HT1080 (cell line): ENCODE measurements at regions not wholly inside any gene's neighbourhood (a gene's known extent, or its start where the extent isn't known, plus 50 kb on each side); places are given as distances from the start of the nearest gene placed in this dataset.
"Not testable (repeated sequence)": the region's sequence is repeated elsewhere in the genome, so short reads cannot be mapped to it uniquely, and the experiment has no call there.

Experiments used
- DNase-seq: peaks from one replicate; pipeline ENCODE4 v3.0.0-alpha.2; 2015; ENCODE audit warnings: low read depth

DNA sequence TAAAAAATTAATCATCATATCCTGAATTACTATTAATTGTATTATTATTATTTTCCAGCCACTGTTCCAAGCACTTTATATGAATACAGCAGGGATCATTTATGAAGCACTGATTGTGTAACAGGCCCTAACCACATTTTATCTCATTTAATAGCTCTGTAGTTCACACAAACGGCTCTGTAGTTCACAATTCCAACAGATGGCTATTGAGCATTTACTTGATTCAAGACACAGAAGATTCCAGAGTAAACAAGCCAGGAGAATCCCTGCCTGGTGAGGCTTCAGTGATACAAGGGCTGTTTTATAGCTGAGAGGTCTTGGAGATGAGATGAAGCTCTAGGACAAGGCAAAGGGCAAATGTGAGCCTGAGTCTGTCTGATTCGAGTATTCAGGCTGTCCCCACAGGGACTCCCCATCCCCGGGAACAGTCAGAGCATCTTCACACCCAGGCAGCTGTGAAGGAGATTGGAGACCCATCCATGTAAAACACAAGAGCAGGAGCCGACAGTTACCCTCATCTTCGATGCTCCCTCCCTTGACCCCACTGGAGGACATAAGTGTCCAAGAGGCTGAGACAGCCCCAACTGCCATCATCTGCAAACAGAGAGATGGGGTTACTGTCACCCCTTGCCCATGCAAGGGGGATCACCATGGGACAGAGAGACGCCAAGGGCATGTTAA is 222.5 kb downstream of the MN1 start:
- no peak for DNase-seq

GRCh38 chr22:27580311-27580897 is 221.2 kb downstream of the MN1 start:
- peak; percentile 34 for DNase-seq

DNA sequence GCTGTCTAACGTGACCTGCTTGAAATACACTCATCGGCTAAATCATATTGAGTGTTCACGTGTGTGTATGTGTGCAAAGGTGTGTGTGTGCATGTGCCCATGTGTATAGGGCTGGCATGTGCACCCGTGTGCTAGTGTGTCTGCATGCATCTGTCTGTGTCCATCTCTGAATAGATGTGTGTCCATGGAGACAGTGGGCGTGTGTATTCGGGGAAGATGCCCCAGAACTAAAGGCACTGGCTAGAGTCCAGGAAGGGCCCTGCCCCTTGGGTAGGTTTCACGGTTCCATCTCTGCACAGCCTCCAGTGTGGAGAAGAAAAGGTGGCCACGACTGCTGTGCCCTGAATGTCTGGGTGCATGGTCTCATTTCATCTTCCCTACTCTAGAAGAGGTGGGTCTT is 220.3 kb downstream of the MN1 start:
- DNase-seq, result no peak

DNA sequence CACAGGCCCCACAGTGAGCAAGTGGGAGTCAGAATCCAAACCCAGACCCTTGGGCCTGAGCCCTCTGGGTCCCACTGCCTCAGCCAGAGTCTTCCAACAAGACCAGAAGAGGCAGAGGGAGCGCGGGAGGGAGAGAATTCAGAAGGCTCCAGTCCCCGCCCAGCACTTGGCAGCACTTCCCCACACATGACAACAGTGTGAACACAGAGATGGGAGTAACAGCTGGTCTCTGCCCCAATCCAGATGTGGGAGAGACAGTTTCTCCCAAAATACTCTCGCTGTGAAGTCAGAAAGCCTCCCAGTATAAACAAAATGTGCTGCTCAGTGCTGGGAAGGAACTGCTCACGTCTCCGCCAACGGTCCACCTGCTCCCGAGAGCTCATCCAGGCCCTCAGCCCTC is 219.9 kb downstream of the MN1 start:
- DNase-seq, result no peak

DNA sequence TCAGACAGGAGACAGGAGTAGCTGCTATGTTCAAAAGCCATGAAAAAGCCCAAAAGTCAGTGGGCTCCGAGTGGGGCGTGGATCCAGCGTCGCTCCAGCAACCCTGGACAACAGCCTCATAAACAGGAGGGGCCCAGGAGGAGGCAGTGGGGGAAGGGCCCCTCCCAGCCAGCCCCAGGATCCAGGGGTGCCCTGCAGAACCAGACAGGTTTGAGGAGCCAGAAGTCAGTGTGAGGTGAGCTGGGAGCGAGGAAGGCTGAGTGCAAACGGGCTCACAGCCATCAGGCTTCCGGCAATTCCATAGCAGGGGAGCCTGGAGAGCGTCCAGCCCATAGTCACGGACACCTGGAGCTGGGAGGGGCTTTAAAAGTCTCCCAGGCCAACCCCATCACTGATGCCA is 217.7 kb downstream of the MN1 start:
- no peak for DNase-seq

DNA sequence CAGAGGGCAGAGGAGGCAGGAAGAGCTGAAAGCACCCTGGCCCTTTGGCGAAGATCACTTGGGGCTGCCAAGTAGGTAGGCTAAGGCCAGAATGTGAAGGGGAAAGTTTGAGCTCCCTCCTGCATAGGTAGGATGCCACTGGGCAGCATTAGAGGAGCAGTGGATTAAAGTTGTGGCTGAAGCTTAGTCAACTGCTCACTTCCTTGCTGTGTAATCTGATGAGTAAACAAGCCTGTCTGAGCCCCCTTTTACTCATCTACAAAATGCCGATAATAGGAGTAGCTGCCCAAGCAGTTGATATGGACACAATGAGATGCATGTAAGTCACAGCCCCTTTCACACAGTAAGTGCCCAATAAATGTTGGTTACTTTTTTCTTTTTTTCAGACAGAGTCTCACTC is 216.4 kb downstream of the MN1 start:
- peak; percentile 51 for DNase-seq

GRCh38 chr22:27588268-27588667 is 213.3 kb downstream of the MN1 start:
- DNase-seq, result no peak

GRCh38 chr22:27588915-27589314 is 212.6 kb downstream of the MN1 start:
- no peak for DNase-seq

- DNase-seq, result no peak
Measured at GRCh38 chr22:27591060-27591459, 210.5 kb downstream of the MN1 start.

- no peak for DNase-seq
Measured at GRCh38 chr22:27593378-27593777, 208.2 kb downstream of the MN1 start.

- no peak for DNase-seq
Measured at GRCh38 chr22:27594020-27594419, 207.5 kb downstream of the MN1 start.

DNA sequence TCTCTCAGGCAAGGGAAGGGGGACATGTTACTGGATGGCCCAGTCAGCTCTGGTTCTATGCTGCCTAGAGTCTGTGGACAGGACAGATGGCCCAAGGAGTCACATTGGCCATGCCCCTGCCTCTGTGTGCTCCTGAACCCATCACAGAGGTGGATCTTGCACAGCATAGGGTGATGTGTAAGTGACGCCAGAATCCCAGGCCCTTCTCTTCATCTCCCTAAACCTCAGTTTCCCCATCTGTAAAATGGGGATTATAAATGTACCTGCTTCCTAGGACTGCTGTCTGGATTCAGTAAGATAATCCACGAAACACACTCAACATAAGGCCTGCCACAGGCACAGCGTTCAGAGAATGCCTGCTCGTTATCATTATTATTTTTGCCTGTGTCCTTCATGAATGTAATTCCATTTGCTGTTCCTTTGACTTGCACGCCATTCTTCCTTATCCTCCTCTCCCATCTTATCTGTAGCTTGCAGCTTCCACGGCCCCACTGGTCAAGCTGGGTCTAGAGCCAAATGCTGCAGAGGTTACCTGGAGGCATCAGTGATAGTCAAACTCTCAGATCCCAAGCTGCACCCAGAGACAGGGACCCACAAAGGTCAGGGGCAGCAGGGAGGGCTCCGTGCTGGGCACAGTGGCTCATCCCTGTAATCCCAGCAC is 207.0 kb downstream of the MN1 start:
- no peak for DNase-seq

GRCh38 chr22:27596133-27596870 is 205.3 kb downstream of the MN1 start:
- DNase-seq, result no peak

DNA sequence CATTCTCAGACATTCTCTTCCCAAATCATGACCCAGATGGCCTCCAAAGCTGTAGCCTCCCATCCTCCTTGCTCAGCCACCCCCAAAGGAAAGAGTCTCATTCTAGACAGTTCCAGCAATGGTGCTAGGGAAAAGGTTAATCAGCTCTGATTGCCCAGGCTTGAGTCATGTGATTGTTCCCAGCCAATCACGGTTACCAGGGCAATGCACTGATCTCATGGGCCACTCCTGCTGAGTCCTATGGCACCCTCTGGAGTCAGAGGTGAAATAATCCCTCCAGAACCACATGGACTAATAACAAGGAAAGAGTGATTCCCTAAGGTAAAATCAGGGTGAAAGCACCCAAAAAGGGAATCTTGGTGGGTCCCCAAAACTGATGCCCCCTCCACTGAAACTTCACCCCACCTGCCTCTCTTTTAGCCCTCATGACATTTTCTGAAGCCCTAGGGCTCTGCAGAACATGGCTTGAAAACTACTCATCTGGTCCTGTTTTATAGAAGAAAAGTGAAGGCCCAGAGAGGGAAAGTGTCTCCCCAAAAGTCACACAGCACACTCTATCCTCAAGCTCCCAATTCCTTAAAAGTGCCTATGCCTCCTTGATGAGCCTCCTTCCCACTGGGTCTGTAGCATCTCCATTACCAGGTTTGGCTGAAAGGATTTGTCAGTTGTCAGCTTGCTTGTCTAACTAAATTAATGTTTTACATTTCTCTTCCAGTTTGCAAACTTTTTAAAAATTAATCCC is 203.7 kb downstream of the MN1 start:
- DNase-seq, result peak; percentile 29

DNA sequence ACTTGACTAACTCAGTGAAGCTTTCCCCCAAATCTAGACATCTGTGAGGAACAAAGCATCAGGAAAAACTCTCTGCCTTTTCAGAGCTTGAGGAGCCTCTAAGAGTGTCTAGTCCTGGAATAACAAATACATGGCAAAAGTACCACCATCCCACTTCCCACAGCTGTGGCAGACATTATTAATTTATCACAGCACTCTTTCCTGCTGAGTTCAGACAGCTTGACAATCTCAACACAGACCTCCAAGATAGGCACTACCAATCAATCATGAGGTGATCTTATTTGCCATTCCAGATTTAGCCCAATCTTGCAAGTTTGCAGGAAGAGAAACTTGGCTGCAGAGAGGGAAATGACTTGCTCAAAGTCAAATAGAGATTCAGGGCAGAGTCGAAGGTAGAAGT is 202.8 kb downstream of the MN1 start:
- DNase-seq, result no peak

GRCh38 chr22:27601195-27601594 is 200.4 kb downstream of the MN1 start:
- no peak for DNase-seq

GRCh38 chr22:27602390-27602789 is 199.2 kb downstream of the MN1 start:
- DNase-seq, result no peak

- no peak for DNase-seq
Measured at GRCh38 chr22:27603111-27603799, 198.3 kb downstream of the MN1 start.

DNA sequence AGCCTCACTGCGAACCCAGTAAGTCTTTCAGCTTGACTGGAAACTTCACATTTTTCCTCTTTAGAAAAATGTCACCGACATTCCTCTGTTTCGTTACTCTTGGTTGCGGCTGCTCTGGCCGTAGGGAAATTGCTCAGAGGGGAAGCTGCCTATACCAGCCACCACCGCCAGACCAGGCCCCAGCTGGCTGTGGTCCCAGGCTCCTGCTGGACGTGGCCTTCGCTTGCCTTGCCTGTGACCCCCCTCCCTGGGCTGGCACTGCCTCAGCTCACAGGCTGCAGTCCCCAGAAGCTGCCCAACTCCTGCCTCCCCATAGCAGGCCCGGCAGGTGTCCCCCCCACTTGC is 197.8 kb downstream of the MN1 start:
- DNase-seq, result no peak

- DNase-seq, result no peak
Measured at GRCh38 chr22:27605390-27605789, 196.2 kb downstream of the MN1 start.

DNA sequence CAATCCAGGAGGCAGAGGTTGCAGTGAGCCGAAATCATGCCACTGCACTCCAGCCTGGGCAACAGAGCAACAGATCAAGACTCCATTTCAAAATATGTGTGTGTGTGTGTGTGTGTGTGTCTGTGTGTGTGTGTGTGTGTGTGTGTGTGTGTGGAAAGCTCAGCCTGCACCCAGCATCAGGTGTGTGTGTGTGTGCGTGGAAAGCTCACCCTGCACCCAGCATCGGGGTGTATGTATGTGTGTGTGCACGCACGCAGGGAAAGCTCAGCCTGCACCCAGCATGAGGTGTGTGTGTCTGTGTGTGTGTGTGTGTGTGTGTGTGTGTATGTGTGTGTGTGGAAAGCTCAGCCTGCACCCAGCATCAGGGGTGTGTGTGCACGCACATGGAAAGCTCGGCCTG is 193.8 kb downstream of the MN1 start:
- not testable (repeated sequence) for DNase-seq
